ENCODE measurements at regions not wholly inside any gene's neighbourhood (a gene's known extent, or its start where the extent isn't known, plus 50 kb on each side); places are given as distances from the start of the nearest gene placed in this dataset.

GRCh38 chr3:10721101-10721500 is 94.9 kb upstream of the SLC6A11 start:
- TF ChIP-seq CTCF (IDR thresholded peaks at IDR 0.05; ENCODE audit: low read depth, low read length) (no peak), EZH2phosphoT487 (IDR thresholded peaks at IDR 0.05; ENCODE audit: low read depth) (no peak)
- Histone ChIP-seq H2AFZ (ENCODE audit: low read depth, low read length) (no peak overlapping the region), H3K9me3 (ENCODE audit: insufficient read depth, low read length) (no peaks in the 10 kb centered on the region), H3K4me3 (ENCODE audit: low read length) (no peak overlapping the region), H3K79me2 (ENCODE audit: low read length) (no peaks in the 10 kb centered on the region), H4K20me1 (ENCODE audit: insufficient read depth, low read length) (no peaks in the 10 kb centered on the region), H3K4me2 (ENCODE audit: low read length) (no peak overlapping the region), H3K27ac (ENCODE audit: low read length) (no peak overlapping the region), H3K9ac (ENCODE audit: low read length) (no peak overlapping the region), H3K27me3 (ENCODE audit: low read depth, low read length) (peaks cover 13% of the 10 kb centered on the region), H3K4me1 (ENCODE audit: low read length) (no peaks in the 10 kb centered on the region), H3K36me3 (replicated peaks; ENCODE audit: low read depth, low read length) (no peaks in the 10 kb centered on the region)

GRCh38 chr3:10722911-10723310 is 93.1 kb upstream of the SLC6A11 start:
- no peak overlapping the region for H3K4me3 ChIP-seq (ENCODE audit: low read length)
- no peak overlapping the region for H3K27ac ChIP-seq (ENCODE audit: low read length)
- H3K79me2 ChIP-seq (ENCODE audit: low read length): no peaks in the 10 kb centered on the region
- no peak overlapping the region for H3K9ac ChIP-seq (ENCODE audit: low read length)
- H3K27me3 ChIP-seq (ENCODE audit: low read depth, low read length): peaks cover 13% of the 10 kb centered on the region
- H2AFZ ChIP-seq (ENCODE audit: low read depth, low read length): no peak overlapping the region
- no peaks in the 10 kb centered on the region for H3K4me1 ChIP-seq (ENCODE audit: low read length)
- no peaks in the 10 kb centered on the region for H4K20me1 ChIP-seq (ENCODE audit: insufficient read depth, low read length)
- no peaks in the 10 kb centered on the region for H3K9me3 ChIP-seq (ENCODE audit: insufficient read depth, low read length)
- no peak overlapping the region for H3K4me2 ChIP-seq (ENCODE audit: low read length)
- TF ChIP-seq CTCF (IDR thresholded peaks at IDR 0.05; ENCODE audit: low read depth, low read length): no peak
- no peaks in the 10 kb centered on the region for H3K36me3 ChIP-seq (replicated peaks; ENCODE audit: low read depth, low read length)

- H3K9ac ChIP-seq (ENCODE audit: low read length): no peak overlapping the region
- H3K27ac ChIP-seq (ENCODE audit: low read length): no peak overlapping the region
- no peaks in the 10 kb centered on the region for H4K20me1 ChIP-seq (ENCODE audit: insufficient read depth, low read length)
- no peak overlapping the region for H3K4me3 ChIP-seq (ENCODE audit: low read length)
- H3K4me2 ChIP-seq (ENCODE audit: low read length): no peak overlapping the region
- no peaks in the 10 kb centered on the region for H3K9me3 ChIP-seq (ENCODE audit: insufficient read depth, low read length)
- H2AFZ ChIP-seq (ENCODE audit: low read depth, low read length): no peak overlapping the region
- H3K79me2 ChIP-seq (ENCODE audit: low read length): no peaks in the 10 kb centered on the region
- H3K27me3 ChIP-seq (ENCODE audit: low read depth, low read length): peaks cover 17% of the 10 kb centered on the region
- no peak for TF ChIP-seq EZH2phosphoT487 (IDR thresholded peaks at IDR 0.05; ENCODE audit: low read depth)
- TF ChIP-seq CTCF (IDR thresholded peaks at IDR 0.05; ENCODE audit: low read depth, low read length): no peak
- H3K36me3 ChIP-seq (replicated peaks; ENCODE audit: low read depth, low read length): no peaks in the 10 kb centered on the region
- no peaks in the 10 kb centered on the region for H3K4me1 ChIP-seq (ENCODE audit: low read length)
These were observed 92.0 kb upstream of the SLC6A11 start for GRCh38 chr3:10723991-10724390.

- H3K27me3 ChIP-seq (ENCODE audit: low read depth, low read length): peaks cover 21% of the 10 kb centered on the region
- H3K79me2 ChIP-seq (ENCODE audit: low read length): no peaks in the 10 kb centered on the region
- H3K4me1 ChIP-seq (ENCODE audit: low read length): no peaks in the 10 kb centered on the region
- H3K4me2 ChIP-seq (ENCODE audit: low read length): no peak overlapping the region
- no peak for TF ChIP-seq EZH2phosphoT487 (IDR thresholded peaks at IDR 0.05; ENCODE audit: low read depth)
- TF ChIP-seq CTCF (IDR thresholded peaks at IDR 0.05; ENCODE audit: low read depth, low read length): no peak
- no peaks in the 10 kb centered on the region for H4K20me1 ChIP-seq (ENCODE audit: insufficient read depth, low read length)
- no peak overlapping the region for H2AFZ ChIP-seq (ENCODE audit: low read depth, low read length)
- no peak overlapping the region for H3K9ac ChIP-seq (ENCODE audit: low read length)
- no peaks in the 10 kb centered on the region for H3K36me3 ChIP-seq (replicated peaks; ENCODE audit: low read depth, low read length)
- H3K9me3 ChIP-seq (ENCODE audit: insufficient read depth, low read length): no peaks in the 10 kb centered on the region
- H3K4me3 ChIP-seq (ENCODE audit: low read length): no peak overlapping the region
- no peak overlapping the region for H3K27ac ChIP-seq (ENCODE audit: low read length)
These were observed 91.0 kb upstream of the SLC6A11 start for GRCh38 chr3:10725067-10725466.

Measured in OCI-LY3 (cell line).